AG08395 (cell line): ENCODE measurements at regions not wholly inside any gene's neighbourhood (a gene's known extent, or its start where the extent isn't known, plus 50 kb on each side); places are given as distances from the start of the nearest gene placed in this dataset.

Experiments
- DNase-seq: peaks from one replicate; pipeline ENCODE4 v3.0.0; 2012; ENCODE audit warnings: mixed read lengths, low spot score

DNA sequence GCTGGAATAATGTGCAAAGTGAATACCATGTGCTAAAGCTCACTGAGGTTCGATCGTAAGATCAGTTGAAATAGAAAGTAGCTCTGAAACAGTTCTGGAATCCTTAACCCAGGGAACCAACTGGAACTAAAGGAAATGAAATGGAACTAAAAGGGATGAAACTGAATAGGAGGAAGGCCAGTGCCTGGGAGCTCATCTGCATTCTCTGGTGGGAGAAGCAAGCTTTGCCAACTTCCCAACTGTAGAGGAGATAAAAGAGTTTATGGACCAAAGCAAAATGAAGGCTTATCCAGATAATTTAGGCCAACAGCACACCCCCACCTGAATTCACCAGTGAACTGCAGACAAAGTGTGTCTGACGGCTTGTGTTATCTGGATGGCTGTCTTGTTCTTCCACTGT is 188.6 kb upstream of the HABP2 start:
- no peak for DNase-seq

DNA sequence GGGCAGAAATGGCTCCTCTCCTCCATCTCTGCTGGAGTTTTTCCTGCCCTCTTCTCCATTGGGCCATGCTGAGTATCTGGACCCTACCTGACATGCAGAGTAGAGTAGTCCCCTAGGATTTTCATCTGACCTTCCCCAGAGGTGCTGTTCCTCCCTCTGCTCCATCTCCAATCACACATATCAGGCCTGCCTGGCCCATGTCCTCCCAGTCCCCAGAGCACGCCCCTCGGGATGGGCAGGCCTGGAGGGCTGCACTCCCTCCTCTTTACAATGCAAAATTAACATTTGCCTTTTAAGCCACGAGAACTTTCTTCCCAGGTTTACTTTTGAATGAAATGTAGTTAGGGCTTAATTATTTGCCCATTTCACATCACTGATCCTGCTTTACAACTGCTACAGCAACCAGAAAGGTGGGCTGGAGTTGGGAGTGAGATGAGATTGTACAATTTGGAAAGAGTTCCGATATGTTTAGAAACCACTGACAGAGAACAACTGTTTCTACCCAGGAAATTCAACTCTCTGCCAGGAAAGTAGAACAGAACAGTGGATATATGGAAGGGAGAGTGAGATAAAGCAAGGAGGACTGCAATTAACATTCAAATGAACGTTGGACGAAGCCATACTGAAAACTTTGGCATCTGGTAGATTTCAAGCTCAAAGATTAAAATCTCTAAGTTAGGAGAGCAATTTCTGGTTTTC is 184.0 kb upstream of the HABP2 start:
- no peak for DNase-seq

DNA sequence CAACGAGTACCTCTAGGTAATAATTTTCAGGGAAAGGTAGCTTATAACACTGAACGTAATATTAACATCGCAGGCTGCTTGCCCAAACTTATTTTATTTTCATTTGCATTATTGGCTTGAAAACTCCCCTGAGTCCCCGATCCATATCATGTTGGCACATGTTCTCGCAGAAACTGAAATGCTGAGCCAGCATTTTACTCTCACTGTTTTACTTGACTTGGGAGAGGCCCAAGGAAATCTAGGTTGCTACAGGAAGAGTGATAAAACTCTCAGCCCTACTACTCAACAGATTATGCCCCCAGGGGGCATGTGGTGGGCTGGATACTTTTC is 183.5 kb upstream of the HABP2 start:
- DNase-seq, result no peak

DNA sequence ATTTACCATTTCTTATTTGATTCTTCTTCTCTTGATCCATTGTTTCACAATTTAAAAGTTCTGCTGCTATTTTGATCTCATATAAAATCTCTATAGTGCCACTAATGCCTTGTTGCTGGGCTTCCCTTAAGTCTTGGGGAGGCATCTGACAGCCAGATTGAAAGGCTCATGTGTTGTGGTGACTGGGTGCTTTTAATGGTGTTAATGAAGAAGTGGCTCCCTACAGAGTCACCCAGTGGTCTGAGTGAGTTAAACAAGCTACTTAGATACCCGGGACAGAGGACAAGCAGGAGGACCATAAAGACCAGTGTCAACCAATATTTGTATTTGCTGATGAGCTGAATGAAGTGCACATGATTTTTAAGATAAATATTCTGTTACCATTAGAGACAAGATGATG is 176.4 kb upstream of the HABP2 start:
- DNase-seq, result no peak

DNA sequence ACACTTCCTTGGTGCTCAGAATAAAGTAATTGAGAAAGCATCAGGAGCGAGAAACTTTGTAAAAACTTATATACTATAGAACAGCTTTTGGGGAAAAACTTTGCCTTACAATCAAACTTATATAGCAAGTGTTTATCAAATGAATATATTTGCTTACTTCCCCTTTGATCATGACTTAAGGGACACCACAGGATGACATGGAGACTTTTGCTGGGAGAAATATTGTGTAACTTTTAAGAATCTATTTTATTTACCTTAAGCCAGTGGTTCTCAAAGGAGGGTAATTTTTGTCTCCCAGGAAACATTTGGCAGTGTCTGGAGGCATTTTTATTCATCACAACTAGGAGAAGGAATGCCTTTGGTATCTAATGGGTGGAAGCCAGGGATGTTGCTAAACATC is 173.8 kb upstream of the HABP2 start:
- no peak for DNase-seq

DNA sequence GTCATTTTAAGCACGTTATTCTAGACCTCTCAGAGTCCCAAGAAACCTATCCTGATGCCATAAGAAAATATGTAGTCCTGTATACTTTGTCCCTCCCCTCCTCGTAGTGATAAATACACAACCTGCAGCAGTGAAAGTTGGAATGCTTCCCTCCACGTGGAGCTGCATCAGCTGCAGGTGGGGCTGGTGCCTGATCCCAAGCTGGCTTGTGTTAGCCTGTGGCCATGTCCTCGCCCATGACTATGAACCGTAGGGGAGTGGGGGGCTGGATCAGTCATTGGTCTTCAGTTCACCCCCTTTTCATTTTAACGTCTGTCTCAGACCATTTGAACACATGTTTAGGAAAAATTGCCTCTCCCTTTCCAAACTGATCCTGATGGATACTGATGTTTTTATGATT is 171.4 kb upstream of the HABP2 start:
- DNase-seq, result no peak

DNA sequence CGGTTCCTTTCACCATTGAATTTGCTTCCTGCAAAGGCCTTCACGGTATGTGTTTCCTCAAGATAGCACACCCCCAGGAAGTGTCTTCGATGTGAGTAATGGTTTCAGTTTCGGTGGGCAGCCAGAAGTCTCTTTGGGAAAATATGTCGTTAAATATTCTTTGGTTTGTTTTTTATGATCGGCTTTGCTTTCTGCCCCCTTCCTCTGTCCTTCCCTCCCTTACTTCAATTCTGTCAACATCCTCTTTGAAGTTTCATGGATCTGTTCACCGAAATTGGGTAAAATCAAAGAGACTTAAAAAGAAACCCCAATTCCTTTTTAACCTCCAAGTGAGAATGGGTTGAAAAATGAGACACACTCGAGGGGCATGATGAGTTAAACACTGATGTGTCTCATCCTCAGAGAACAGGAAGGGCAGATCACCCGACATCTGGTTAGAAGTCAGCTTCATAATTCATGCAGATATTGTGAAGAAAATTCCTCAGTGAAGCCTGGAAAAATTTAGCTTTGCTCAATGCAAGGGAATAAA is 170.8 kb upstream of the HABP2 start:
- DNase-seq, result peak; percentile 75

DNA sequence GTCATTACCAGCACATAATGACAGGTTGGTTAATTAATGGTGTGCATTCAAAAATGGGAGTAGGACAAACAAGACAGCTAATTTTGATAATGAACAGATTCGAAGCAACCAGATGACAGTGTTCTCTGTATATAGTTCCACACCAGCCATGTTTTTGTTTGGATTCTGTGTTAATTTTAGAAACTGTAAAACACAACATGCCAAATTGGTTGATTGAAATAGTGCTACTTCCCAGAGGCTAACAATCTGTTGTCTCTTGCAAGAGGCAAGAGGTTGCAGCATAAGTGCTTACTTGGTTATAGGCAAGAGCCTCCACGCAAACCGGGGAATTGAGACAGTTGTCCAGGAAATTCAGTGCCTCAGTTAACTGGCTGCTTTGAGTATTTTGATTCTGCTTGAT is 170.2 kb upstream of the HABP2 start:
- DNase-seq, result no peak

DNA sequence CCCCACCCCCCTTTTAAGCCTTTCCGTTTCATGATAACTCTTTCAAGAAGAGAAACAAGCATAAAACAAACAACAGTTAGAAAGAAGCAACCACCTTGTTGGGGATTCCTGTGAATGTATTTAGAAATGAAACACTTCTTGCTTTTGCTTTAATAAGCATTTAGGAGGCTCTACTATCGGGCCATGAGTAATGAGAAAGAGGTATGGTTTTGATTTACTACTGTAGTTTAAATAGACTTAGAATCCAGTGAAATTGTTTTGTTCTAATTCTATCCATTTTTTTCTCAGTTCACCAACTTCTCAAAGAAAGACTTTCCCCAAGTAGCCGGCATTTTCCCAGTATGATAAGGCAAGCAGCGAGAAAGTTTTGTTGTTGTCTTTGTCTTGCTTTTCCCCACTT is 168.7 kb upstream of the HABP2 start:
- no peak for DNase-seq

DNA sequence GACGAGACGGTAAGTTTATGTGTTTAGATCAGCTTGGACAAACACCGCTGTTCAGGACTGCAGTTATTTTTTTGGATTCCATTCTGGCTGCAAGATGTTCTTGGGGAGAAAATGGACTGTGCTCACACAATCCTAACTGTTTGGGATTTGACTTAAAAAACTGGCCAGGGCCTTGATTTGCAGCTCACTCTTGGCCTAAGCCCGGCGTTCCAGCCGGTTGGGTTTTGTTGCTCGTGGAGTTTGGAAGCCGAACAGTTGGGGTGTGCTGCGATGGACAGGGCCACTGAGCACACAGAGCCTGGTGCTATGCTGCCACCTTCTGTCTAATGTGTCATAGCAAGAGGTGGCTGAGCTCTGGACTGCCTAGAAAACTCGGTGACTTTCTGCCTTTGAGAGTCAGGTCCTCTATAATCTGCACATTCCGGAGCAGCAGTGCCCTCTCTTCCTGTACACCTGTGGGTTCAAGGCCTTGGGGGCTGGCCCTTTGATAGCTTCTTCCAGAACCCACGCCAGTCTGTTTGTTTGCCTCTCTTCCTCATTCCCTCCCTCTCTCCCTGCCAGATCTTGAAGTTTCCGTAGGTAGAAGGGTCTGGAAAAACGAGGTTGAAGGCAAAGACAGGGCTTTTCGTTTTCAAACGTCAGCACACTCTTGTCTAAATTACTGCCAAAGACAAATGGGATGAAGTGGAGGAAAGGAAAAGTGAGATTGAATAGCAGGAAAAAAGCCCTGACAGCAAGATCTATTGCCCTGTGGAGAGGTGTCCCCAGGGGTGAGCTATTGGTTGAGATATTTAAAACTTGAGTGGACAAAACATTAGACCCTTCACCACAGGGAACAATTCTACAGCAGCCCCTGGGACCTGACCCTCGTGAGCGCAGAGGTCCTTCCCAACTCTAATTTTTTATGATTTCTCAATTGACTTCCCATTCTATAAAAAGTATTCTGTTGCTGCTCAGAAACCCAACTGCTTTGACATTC is 167.5 kb upstream of the HABP2 start:
- DNase-seq, result peak; percentile 92

DNA sequence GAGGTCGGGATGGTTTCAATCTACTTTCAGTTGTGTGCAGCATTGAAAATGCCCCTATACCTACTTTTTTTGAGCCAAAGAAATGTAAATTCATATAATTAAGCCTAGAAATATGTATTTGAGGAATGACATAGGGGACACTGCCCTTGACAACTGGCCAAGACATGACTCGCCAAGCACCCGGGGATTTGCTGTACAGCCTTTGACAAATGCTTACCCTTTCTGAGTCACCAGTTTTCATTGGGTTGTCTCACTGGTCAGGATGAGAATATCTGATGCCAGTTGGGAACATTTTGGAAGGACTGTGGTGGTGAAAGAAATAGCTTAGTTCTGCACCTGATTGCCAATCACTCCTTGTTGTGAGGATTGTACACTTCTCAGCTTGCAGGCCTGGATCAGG is 166.8 kb upstream of the HABP2 start:
- peak; percentile 64 for DNase-seq

DNA sequence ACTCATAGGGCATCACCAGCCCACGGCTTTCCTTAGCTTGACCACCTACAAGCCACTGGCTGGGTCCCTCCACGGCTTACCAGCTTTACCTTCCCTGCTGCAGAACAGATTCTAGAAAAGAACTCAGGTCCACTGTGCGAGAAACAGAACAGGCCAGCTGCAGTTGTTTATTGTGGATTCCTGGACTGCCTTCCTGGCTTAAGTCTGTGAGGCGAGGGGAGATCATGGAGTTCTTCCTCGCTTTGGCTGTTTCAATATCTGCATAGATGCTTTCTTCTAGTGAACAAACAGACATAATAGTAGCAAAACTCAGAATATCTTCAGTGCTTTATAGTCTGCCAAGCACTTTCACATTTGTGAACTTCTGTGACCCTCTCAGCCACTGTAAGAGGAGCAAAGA is 162.9 kb upstream of the HABP2 start:
- DNase-seq, result no peak

DNA sequence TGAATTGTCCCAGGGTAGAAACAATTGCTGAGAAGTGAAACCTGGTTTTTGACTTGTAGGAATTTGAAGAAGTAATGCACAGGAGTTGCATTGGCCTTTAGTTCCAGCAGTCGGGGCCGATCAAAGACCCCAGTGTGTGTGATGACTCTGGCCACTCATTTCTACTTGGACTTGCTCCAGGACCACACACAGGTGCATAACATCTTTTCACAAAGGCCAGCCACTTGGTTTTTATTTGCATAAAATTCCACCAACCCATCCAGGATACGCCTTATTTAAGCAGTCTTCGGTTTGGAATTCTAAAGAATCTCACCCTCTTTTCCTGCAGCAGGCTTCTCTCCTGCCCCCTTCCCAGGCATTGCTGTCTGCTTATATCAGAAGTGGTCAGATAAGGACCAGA is 162.0 kb upstream of the HABP2 start:
- no peak for DNase-seq

DNA sequence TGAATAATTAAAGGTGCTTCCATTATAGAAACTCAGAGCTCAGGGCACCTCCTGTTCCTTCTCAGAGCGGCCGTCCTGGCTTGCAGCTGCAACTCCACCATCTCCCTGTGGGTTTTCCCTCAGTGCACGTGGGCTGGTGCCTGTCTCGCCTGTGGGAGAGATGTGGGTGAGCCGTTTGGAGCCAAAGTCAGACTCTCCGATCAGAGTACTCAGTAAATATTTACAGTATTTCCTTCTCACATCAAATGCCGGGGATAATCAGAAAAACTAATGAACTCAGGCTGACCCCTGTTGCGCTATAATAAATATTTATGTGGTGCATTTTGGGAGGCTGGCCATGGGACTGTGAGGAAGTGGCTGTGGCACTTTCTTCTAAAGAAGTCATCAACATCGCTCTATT is 155.8 kb upstream of the HABP2 start:
- no peak for DNase-seq

DNA sequence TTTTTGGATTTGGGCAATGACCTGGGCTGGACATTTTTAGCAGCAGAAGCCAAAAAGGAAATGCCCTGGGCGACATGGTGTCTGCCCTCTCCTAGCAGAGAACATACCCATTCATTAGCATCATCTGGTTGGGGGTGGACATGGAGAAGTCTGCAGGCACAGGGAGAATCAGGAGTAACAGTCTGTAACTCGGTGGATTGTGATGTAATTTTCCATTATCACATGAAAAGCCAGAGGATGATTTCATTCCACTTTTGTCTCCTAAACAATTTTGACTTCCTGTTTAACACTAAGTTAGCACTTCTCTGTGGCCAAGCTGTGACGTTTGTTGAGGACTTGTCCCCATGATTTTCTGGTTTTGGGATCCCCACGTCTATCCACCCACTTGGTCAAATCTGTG is 153.8 kb upstream of the HABP2 start:
- DNase-seq, result peak; percentile 49

DNA sequence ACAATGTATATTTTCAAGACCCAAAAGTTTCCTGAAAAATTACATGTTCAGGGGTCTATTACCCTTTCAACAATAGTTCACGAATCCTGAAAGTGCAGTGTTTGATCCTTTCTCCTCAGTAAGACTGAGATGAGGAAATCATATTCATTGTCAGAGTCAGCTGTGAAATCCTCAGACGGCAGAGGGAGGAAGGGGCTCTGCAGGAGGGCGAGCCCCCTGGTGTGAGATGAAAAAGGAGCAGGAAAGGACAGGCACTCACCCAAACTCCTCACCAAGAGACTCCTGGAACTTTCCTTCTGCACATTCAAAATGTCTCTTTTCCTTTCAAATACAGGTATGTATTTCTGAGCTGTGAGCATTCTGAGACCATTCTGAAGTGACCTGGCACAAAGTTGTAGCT is 150.3 kb upstream of the HABP2 start:
- DNase-seq, result no peak

DNA sequence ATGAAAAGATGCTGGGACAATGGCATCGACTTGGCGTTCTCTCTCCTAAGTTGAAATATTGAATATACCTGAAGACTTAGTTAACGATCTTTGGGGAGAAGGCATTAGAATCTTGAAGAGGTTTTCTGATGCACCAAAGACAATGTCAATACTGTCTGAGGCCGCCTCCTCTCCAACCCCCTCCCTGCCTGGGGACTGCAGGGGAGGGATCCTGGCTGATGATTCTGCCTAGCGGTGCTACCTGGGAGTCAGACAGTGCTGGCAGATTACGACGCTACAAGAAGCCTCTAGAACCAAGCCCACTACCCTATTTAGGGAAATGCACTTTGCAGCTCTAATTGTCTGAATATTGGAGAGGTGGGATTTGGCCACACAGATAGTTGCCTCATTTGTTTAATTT is 145.6 kb upstream of the HABP2 start:
- DNase-seq, result no peak

DNA sequence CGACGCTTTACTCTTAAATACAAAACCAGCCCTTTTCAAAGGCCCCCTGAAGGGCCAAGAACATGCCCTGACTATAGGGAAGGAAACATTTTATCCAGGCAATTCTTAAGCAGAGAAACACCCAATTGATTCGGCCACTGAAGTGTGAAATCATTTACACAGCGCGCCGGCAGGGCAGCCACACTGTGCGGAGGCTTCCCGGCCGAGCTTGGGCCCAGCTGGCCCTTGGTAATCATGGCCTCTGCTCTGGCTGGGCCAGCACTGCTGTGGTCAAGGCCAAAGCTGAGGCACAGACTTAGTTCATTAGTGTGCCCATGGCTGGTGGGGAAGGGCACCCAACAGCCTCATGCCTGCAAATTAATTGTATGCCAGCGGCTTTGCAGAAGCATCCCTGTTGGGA is 143.7 kb upstream of the HABP2 start:
- no peak for DNase-seq

DNA sequence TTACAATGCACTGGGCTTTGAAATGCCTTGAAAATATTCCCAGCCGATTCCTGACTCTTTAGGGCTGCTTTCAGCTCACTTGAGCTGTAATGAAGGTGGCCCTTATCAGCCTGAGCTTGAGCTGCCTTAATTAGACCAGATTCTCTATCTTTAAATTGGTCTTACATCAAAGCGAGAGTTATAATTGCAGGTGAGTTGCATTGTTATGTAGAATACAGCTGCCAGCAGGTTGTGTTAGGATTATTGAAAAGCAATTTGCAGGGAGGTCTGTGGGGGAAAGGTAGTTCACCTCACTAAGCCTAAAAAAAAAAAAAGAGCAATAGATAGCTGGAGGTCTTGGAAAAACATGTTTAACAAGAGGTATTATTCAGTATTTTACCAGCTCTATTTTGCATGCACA is 142.2 kb upstream of the HABP2 start:
- no peak for DNase-seq

DNA sequence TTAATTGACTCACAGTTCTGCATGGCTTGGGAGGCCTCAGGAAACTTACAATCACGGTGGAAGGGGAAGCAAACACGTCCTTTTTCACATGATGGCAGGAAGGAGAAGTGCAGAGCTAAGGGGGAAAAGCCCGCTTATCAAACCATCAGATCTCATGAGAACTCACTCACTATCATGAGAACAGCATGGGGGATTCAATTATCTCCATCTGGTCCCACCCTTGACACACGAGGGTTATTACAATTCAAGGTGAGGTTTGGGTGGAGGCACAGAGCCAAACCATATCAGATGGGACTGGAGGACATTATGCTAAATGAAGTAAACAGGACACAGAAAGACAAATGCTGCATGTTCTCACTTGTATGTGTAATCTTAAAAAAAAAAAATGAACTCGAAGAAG is 141.4 kb upstream of the HABP2 start:
- DNase-seq, result no peak

DNA sequence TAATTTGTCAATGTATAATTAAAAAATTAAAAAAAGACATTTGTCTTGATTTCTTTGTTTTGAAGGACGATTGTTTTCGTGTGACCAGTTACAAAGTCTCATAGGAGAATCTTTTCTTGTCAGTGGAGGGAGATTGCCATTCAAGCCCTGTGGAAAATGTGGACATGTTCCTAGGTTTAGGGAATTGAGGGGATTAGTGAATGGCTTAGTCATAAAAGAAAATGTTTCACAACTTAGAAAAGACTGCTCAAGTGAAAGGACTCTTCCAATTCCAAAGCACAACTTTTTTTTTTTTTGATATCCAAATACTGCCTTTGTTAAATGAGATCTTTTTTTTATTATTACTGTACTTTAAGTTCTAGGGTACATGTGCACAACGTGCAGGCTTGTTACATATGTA is 140.7 kb upstream of the HABP2 start:
- peak; percentile 74 for DNase-seq

DNA sequence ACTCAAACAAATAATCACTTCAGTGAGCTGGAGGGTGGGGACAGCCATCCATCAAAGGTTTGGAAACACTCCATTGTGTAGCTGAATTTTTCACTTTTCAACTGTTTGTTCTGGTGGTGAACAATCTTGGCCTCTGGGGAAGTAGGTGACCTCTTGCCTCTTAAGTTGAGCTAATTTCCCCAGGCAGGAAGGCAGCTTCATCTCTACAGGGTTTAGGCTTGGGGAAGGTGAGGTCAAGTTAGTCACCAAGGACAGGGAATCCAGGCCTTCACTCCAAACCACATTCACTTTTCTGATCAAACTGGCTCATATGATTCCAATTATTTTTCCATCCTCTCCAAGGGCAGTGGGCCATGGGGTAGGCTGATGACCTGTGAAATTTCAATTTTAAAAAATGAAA is 138.3 kb upstream of the HABP2 start:
- no peak for DNase-seq

DNA sequence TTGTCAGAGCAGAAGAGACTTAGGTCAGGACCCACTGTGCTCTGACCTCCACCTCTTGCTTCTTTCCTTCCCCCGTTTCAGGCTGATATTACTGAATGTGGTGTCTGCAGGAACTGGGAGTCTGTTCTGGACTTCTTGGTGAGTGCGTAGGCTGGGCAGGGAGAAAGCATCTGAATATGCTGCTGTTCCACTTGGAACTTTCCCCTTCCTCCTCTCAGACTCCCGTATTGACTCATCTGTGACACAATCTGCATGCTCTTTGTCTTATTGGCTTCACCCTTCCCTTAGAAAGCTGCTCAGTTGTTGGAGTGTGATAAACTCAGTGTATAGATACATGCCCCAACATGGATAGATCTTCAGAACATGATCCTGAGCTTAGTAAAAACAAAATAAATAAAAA is 137.6 kb upstream of the HABP2 start:
- DNase-seq, result peak; percentile 24
